HL-60 (cell line): ENCODE measurements at regions not wholly inside any gene's neighbourhood (a gene's known extent, or its start where the extent isn't known, plus 50 kb on each side); places are given as distances from the start of the nearest gene placed in this dataset.

Experiments used
- CTCF ChIP-seq: IDR thresholded peaks from one replicate; pipeline ENCODE4 v1.5.1; 2011; ENCODE audit warnings: low read length, control low read depth, inconsistent platforms; ENCODE audit not compliant: insufficient read depth
- GABPA ChIP-seq: IDR thresholded peaks from 2 replicates; pipeline ENCODE4 v1.6.1; 2012; ENCODE audit warnings: low read depth
- POLR2AphosphoS5 ChIP-seq: IDR thresholded peaks from 2 replicates; pipeline ENCODE4 v1.6.1; 2012; ENCODE audit warnings: low read depth
- REST ChIP-seq: IDR thresholded peaks from 2 replicates; pipeline ENCODE4 v1.6.1; 2012; ENCODE audit warnings: low read depth; ENCODE audit not compliant: insufficient replicate concordance
- SPI1 ChIP-seq: IDR thresholded peaks from 2 replicates; pipeline ENCODE4 v1.6.1; 2012; ENCODE audit warnings: low read depth, mild to moderate bottlenecking, borderline replicate concordance

- TF ChIP-seq CTCF (no peak), REST (no peak), POLR2AphosphoS5 (no peak), GABPA (no peak), SPI1 (no peak)
These were observed 103.6 kb downstream of the TRIM29 start for GRCh38 chr11:120034176-120034875.
